SK-N-MC (cell line): ENCODE measurements at regions not wholly inside any gene's neighbourhood (a gene's known extent, or its start where the extent isn't known, plus 50 kb on each side); places are given as distances from the start of the nearest gene placed in this dataset.

Experiments used
- EZH2 ChIP-seq: fragments of 200-600 bp; sonication (generic); IDR thresholded peaks from one replicate; pipeline ENCODE4 v1.6.1; 2017; ENCODE audit warnings: antibody characterized with exemption
- POLR2AphosphoS5 ChIP-seq: IDR thresholded peaks from 2 replicates; pipeline ENCODE4 v1.6.1; 2012; ENCODE audit warnings: mild to moderate bottlenecking, low read depth, low read length, borderline replicate concordance

- TF ChIP-seq EZH2, result no peak
- TF ChIP-seq POLR2AphosphoS5, result no peak
These were observed 491.9 kb upstream of the CHAC2 start for GRCh38 chr2:53275743-53276142.
